SK-N-SH (cell line): ENCODE measurements at regions not wholly inside any gene's neighbourhood (a gene's known extent, or its start where the extent isn't known, plus 50 kb on each side); places are given as distances from the start of the nearest gene placed in this dataset.

ENCODE experiments used
- CHD2 ChIP-seq: fragments of 150-350 bp; IDR thresholded peaks from 2 replicates; pipeline ENCODE4 v1.6.1; 2018; ENCODE audit warnings: low read length; ENCODE audit not compliant: partially characterized antibody
- EP300 ChIP-seq, 2 experiments: IDR thresholded peaks; 2 replicates each; pipeline versions ENCODE4 v1.4.0 to v1.6.1; 2012; ENCODE audit warnings: borderline replicate concordance in 1 of 2, low read depth in 1 of 2, low read length in 1 of 2
- FOXM1 ChIP-seq: IDR thresholded peaks from 2 replicates; pipeline ENCODE4 v1.4.0; 2012; ENCODE audit warnings: low read depth, mild to moderate bottlenecking
- GATA2 ChIP-seq: sonication (generic); formaldehyde crosslinking; IDR thresholded peaks from 2 replicates; pipeline ENCODE4 v1.5.0; 2020; ENCODE audit warnings: mild to moderate bottlenecking, missing genetic modification reagents
- JUND ChIP-seq: IDR thresholded peaks from 2 replicates; pipeline ENCODE4 v1.4.0; 2012
- RFX5 ChIP-seq: IDR thresholded peaks from 2 replicates; pipeline ENCODE4 v1.6.1; 2012; ENCODE audit warnings: mild to moderate bottlenecking, improper control_type of control experiment, low read length
- RXRA ChIP-seq: IDR thresholded peaks from 2 replicates; pipeline ENCODE4 v1.4.0; 2012; ENCODE audit warnings: low read depth, mild to moderate bottlenecking, borderline replicate concordance
- YY1 ChIP-seq: IDR thresholded peaks from 2 replicates; pipeline ENCODE4 v1.4.0; 2012; ENCODE audit warnings: low read depth, mild to moderate bottlenecking
- TF ChIP-seq, protein P1 (sequence below): fragments of 200-600 bp; sonication (generic); IDR thresholded peaks from 2 replicates; pipeline ENCODE4 v1.6.1; 2017; ENCODE audit warnings: antibody characterized with exemption, mild to moderate bottlenecking, moderate library complexity
- TF ChIP-seq, protein P2 (sequence below): IDR thresholded peaks from 2 replicates; pipeline ENCODE4 v1.4.0; 2012; ENCODE audit warnings: low read depth, borderline replicate concordance
- TF ChIP-seq, protein P3 (sequence below): IDR thresholded peaks from 2 replicates; pipeline ENCODE4 v1.4.0; 2012; ENCODE audit warnings: low read depth

DNA sequence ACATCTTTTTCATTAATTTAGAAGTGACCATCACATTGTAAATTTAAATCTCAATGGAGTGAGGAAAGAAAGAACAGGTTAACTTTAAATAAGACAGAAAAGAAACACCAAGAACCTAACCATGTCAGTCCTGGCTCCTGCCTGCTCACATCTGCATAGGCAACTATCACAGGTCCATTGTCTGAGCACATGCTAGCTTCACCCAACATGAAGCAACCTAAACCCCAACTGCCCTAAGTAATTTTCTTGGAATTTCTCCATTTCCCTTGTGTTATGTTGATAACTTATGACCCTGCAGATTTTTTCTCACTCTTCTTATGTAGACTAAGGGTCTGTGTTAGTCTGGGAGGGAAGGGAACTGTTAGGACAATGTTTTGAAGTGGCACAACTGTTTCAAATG is 2205.8 kb upstream of the ACO1 start:
- TF ChIP-seq EP300 (IDR thresholded peaks at IDR 0.05; ENCODE audit: borderline replicate concordance in 1 of 2, low read depth in 1 of 2, low read length in 1 of 2) (no peak), FOXM1 (no peak), RFX5 (no peak), JUND (no peak), YY1 (no peak), CHD2 (no peak), GATA2 (CRISPR knock-in tag) (no peak), RXRA (no peak)
- TF ChIP-seq, protein P1, sequence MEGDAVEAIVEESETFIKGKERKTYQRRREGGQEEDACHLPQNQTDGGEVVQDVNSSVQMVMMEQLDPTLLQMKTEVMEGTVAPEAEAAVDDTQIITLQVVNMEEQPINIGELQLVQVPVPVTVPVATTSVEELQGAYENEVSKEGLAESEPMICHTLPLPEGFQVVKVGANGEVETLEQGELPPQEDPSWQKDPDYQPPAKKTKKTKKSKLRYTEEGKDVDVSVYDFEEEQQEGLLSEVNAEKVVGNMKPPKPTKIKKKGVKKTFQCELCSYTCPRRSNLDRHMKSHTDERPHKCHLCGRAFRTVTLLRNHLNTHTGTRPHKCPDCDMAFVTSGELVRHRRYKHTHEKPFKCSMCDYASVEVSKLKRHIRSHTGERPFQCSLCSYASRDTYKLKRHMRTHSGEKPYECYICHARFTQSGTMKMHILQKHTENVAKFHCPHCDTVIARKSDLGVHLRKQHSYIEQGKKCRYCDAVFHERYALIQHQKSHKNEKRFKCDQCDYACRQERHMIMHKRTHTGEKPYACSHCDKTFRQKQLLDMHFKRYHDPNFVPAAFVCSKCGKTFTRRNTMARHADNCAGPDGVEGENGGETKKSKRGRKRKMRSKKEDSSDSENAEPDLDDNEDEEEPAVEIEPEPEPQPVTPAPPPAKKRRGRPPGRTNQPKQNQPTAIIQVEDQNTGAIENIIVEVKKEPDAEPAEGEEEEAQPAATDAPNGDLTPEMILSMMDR, result no peak
- TF ChIP-seq, protein P2, sequence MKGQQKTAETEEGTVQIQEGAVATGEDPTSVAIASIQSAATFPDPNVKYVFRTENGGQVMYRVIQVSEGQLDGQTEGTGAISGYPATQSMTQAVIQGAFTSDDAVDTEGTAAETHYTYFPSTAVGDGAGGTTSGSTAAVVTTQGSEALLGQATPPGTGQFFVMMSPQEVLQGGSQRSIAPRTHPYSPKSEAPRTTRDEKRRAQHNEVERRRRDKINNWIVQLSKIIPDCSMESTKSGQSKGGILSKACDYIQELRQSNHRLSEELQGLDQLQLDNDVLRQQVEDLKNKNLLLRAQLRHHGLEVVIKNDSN, result no peak
- TF ChIP-seq, protein P3, sequence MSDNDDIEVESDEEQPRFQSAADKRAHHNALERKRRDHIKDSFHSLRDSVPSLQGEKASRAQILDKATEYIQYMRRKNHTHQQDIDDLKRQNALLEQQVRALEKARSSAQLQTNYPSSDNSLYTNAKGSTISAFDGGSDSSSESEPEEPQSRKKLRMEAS, result no peak
